ENCODE measurements at regions not wholly inside any gene's neighbourhood (a gene's known extent, or its start where the extent isn't known, plus 50 kb on each side); places are given as distances from the start of the nearest gene placed in this dataset.

DNA sequence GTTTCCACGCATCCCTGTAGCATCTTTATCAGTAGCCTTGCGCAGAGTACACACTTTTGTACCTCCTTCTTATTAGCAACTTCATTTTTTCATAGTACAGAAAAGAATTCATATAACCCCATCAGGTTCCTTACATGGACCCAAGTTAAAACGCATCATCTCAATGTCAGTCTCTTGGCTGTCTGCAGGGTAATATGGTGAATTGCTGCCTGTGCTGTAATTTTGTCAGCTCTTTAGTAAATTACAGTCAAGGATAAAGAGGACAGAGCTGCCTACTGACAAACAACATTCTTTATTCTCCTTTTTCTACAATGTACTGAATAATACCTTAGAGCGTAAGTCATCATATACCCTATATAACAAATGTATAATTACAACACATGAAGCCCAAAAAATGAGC, 222.5 kb downstream of the MRPL39 start:
- DNase-seq (ENCODE audit: low read depth), result no peak

GRCh38 chr21:25383545-25383944, 223.7 kb downstream of the MRPL39 start:
- DNase-seq (ENCODE audit: low read depth), result no peak

GRCh38 chr21:25381936-25382452, 225.3 kb downstream of the MRPL39 start:
- no peak for DNase-seq (ENCODE audit: low read depth)

GRCh38 chr21:25375675-25376074, 231.6 kb downstream of the MRPL39 start:
- no peak for DNase-seq (ENCODE audit: low read depth)

DNA sequence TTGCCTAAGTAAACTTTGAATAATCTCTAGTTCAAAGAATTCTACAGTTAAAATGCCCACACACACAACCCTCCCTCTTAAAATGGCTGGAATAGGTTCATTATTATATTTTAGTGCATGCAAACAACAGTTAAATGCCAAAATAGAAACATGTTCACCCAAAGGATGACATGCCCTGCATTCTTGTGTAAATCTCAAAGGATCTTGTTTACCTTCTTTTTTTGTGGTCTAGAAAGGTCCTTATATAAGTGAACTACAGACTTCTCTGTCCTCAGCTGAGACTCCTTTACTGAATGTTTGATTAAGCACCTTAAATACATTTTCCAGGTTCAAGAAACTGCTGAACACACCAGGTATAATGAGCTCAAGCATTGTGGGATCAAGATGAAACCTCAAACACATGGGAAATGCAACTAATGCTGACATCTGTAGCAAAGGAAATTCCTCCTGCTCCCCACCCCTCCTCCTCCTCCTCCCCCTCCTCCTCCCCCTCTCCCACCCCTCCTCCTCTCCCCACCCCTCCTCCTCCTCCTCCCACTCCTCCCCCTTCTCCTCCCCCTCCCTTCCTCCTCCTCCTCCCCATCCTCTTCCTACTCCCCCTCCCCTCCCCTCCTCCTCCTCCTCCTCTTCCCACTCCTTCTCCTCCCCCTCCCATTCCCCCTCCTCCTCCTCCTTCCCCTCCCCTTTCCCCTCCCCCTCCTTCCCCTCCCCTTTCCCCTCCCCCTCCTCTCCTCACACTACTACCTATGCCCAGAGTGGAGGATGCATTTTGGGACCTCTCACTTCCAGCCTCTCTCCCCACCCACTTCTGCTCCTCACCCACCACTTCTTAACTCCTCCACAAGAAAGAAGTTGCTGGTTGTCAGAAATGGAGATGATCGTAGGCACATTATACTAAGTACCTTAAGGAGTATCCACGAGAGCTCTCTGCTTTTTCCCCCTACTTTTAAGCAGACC, 233.9 kb downstream of the MRPL39 start:
- DNase-seq (ENCODE audit: low read depth), result no peak

GRCh38 chr21:25371841-25372425, 235.3 kb downstream of the MRPL39 start:
- peak; percentile 19 for DNase-seq (ENCODE audit: low read depth)

GRCh38 chr21:25370311-25370744, 237.0 kb downstream of the MRPL39 start:
- peak; percentile 89 for DNase-seq (ENCODE audit: low read depth)

- peak; percentile 19 for DNase-seq (ENCODE audit: low read depth)
Observed at GRCh38 chr21:25369524-25370300, 237.6 kb downstream of the MRPL39 start.

- DNase-seq (ENCODE audit: low read depth), result no peak
Observed at GRCh38 chr21:25368531-25368930, 238.8 kb downstream of the MRPL39 start.

DNA sequence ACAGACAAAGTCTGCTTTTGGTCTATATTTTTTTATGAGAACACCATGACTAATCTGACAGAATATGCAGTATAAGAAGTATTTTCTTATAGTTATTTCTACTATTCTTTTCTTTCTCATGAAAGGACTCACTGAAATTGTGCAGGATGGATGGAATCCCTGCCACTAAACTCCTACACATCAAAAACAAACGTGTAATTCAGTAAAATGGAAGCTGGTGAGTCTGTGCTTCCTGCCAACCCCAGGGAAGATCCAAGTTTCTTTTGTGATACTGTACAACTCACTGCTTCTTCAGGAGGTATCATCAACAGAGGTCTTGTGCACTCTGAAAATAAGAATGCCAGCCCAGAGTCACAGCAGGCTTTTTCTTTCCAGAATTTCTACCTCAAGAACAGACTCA, 241.2 kb downstream of the MRPL39 start:
- DNase-seq (ENCODE audit: low read depth), result no peak

GRCh38 chr21:25362375-25363267, 244.7 kb downstream of the MRPL39 start:
- DNase-seq (ENCODE audit: low read depth), result no peak

DNA sequence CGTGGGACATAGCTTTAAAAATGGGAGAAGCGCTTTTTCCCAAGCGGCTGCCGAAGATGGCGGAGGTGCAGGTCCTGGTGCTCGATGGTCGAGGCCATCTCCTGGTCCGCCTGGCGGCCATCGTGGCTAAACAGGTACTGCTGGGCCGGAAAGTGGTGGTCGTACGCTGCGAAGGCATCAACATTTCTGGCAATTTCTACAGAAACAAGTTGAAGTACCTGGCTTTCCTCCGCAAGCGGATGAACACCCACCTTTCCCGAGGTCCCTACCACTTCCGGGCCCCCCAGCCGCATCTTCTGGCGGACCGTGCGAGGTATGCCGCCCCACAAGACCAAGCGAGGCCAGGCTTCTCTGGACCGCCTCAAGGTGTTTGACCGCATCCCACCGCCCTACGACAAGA, 245.5 kb downstream of the MRPL39 start:
- DNase-seq (ENCODE audit: low read depth), result no peak

DNA sequence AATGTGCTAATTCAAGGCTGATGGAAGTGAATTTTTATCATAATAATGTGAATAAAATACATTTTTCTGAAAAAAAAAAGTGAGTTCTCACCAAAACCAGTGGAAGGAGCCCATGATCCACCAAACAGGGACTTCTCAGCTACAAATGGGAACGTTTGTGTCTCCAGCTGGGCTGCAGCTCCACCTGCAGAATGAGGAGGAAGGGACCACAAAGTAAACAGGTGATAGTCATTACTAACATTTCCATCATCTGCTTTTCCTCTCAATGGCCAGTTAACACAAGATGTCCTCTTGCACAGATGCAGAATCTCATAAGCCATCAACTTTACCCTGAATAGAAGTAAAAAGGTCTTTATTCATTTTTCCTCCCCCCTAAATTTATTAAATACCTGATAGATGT, 246.2 kb downstream of the MRPL39 start:
- DNase-seq (ENCODE audit: low read depth), result no peak

DNA sequence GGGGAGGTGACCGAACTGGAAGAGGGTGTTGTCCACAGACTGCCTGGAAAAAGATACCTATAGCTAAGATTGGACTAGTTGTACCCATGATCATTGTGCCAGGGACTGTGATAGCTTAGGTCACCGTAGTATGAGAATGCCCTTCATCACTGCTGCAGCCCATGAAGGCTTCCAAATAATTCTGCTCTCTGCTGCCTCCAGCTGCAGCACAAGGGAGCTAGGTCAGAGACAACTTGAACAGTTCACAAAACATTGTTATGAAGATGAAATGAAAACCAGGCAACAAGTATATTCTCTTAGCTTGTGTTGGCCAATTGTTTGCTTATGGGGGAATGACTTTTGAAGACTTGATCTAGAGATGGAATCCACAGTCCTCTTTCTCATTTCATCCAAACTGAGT, 246.7 kb downstream of the MRPL39 start:
- DNase-seq (ENCODE audit: low read depth), result peak; percentile 9

DNA sequence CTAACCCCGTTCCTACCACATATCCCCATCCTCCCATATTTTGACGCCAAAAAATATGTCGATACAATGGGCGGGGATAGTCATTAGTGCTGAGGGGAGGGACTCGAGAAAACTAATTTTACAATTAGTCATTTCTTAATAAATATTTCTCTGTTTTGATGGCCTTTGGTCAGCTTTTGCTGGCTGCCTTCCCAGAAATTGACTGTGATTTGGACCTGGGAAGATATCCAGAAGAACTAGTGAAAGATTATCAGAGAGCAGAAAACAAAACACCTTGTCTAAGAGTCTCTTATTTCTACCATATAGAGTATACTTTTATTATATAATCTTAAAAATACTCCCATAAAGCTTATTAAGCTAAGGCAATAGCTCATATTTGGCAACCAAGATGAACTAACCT, 247.6 kb downstream of the MRPL39 start:
- no peak for DNase-seq (ENCODE audit: low read depth)

DNA sequence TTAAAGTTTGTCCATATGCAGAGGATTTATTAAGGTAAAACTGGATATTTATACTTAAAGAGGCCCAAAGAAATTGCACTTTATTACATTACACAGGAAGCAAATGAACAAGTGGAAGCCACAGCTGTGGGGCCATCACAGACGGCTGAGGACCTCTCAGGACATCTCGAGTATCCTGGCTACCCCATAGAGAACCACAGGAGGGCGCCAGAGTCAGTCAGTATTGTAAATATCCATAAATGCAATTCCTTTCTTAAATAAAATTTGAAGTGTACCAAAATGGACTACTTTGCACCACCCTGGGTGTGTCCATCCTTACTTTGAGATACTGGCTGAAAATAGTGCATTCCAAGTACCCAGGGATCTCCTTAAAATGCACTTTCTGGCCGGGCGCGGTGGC, 257.2 kb downstream of the MRPL39 start:
- DNase-seq (ENCODE audit: low read depth), result peak; percentile 53

DNA sequence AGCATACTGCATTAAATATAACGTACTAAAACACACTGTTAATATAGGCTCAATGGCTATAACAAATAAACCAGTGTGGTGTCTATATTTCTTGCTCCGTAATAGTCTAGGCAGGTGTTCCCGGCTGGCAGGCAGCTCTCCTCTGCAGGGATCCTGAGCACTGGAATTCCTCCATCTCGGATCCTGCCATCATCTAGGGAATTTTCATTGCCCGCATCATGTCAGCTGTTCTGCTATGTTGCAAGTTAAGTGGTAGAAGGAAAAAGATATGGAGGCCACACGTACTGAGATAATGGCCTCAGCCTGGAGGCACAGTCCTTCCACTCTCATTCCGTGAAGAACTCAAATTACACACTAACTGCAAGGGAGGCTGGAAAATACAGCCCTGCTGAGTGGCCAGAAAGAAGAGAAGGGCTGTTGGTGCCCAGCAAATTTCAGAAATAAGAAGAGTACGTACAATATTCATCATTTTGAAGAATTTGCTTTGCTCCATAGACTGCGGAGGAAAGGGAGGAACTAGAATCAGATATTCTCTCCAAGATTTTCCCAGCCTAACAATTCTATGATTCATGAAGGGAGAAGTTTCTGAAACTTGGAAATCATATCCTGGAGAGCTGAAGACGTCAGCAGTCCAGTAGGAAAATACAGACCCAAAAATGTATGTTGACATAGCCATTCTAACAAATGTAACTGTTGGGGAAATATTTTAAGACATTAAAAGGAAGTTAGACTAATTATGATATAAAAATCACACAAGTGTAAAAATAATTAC, 263.3 kb downstream of the MRPL39 start:
- no peak for DNase-seq (ENCODE audit: low read depth)

GRCh38 chr21:25342816-25343215, 264.5 kb downstream of the MRPL39 start:
- DNase-seq (ENCODE audit: low read depth), result no peak

- no peak for DNase-seq (ENCODE audit: low read depth)
Observed at GRCh38 chr21:25341981-25342380, 265.3 kb downstream of the MRPL39 start.

DNA sequence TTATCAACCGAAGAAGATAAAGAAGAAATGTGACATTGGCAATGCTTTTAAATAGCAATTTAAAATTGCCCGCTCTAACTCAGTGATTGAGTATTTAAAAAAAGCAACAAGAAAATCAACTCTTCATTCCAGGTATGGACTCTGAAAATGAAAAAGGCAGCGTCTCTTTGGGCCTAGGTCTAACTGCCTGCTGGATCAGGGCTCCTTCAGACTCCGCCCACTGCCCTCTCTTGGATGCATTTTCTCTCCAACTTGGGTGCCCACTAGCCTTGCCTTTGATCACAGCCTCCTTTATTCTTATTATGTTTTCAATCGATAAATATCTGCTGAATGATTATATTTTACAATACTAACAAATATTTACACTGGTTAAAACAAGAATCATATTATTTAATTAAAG, 268.9 kb downstream of the MRPL39 start:
- DNase-seq (ENCODE audit: low read depth), result no peak
